NOMO-1 (cell line): ENCODE measurements at regions not wholly inside any gene's neighbourhood (a gene's known extent, or its start where the extent isn't known, plus 50 kb on each side); places are given as distances from the start of the nearest gene placed in this dataset.
A peak's percentile ranks its signal among the peaks of the same experiment; 100 is the strongest.

Experiments
- DNase-seq, 2 experiments: peaks; one replicate each; lab custom pipeline; 2025; ENCODE audit not compliant: unreplicated experiment in 2 of 2; lab: John Stamatoyannopoulos, UW

DNA sequence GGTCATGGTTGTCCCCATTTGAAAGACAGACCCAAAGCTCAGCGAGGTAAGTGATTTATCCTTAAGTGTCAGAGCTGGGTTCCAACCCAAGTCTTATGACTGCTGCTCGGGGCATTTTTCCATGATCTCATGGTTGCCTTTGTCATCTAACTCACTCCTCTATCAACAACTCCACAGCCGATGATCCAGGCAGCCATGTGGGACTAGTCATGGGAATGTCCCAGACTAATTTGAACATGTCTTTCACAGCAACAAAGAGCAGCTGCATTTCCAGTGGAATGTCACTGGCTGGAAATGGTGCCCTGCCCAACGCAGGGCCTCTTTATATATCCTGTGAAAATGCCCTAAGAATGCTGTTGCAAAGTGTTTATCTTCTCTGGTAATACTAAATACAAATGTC is 284.8 kb upstream of the PPARGC1A start:
- DNase-seq: no peak

DNA sequence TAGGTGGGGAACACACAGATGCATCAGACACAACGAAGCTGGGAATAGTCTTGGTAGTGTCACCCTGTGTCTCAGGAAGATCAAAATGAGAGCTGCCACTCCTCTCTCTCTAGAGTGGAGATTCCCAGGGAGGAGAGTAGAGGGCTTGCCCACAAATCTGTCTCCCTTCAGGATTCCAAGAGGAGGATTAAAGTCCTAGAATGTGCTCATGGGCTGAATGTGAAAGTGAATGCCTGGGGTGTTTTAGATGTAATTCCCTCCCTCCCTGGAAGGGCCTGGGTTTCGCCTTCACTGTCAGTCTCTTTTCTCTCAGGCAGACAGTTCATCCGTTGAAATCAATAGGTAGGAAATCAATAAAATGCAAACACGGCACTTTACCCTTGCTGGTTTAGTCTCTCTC is 282.6 kb upstream of the PPARGC1A start:
- no peak for DNase-seq

DNA sequence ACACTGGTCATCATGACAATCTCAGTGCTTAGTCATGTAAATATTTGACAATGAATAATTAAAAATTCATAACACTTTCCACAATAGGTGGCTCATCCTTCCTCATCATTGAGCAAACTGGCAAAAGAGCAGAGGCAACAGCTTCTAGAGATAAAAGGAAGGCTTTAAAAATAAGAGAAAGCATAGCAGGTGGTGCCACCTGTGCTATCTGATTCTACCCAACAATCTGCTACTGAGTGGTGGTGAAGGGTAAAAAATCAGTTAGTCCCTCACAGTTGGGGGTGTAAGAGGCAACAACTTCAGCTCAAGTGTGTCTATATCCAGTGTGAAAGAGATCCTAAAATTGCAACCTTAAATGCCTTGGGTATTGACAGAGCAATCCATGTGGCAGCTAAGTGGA is 280.1 kb upstream of the PPARGC1A start:
- no peak for DNase-seq

- no peak for DNase-seq
Observed at GRCh38 chr4:24168658-24169057, 278.8 kb upstream of the PPARGC1A start.

GRCh38 chr4:24166501-24166900 is 276.7 kb upstream of the PPARGC1A start:
- no peak for DNase-seq

DNA sequence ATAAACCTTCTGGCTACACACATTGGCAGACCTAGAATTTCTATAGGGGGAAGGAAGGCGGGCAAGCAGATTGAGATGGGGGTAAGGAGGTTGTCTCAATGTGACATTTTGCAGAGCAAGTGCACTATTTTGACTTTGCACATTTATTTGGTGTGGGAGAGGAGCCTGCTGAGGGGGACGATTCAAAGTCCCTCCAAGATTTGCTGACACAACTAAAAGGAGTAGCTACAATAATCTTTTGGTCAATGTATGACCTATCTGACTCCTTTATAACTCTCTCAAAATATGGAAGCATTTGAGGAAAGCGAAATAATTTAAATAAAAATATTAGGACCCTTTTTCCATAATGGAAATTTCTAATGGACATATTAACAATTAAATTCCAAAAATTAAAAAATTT is 274.9 kb upstream of the PPARGC1A start:
- DNase-seq: no peak

DNA sequence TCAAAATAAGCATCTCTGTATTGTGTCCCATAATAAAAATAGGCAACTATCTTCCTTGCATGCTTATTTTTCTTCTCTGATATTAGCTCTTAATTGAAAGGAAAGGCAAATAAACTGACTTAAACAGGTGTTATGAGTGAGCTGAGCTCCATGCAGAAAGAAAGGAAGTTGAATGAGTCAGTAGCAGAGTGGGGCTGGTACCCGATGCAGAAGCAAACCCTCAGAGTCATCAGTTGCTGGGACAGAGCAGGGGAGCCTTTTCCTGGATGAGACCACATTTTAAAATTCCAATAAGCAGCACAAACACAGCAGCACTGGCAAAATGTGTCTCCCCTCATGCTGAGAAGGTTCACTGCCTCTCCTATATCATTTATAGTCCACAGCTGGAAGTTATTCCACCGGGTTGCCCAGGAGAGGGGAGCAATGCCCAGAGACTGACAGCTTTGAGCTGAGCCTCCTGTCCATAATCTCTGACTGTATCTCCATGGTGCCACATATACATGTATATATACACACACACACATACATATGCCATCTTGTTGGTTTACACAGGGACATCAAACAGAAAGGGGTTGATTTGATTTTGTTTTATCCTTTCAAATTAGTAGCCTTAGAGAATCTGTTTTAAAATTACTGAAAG is 274.3 kb upstream of the PPARGC1A start:
- DNase-seq: no peak

- DNase-seq: no peak
Observed at GRCh38 chr4:24163314-24163713, 273.5 kb upstream of the PPARGC1A start.

DNA sequence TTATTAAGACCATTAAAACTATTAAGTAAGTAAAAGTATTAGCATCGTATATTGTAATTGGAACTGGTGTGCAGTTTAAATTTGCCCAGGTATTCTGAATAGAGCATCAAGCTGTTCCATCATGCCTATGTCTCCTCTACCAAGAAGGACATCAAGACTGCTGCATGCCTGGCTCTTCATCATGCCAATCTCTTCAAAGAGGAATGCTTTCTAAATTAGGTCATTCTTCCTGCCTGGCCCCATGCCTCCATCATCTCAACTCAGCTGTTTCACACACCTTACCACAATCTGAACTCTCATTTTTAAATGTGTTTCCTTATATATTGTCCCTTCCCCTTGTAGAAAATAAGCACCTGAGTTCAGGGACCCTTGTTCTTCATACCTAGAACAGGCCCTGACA is 270.5 kb upstream of the PPARGC1A start:
- no peak for DNase-seq

GRCh38 chr4:24158031-24158430 is 268.2 kb upstream of the PPARGC1A start:
- DNase-seq: no peak

DNA sequence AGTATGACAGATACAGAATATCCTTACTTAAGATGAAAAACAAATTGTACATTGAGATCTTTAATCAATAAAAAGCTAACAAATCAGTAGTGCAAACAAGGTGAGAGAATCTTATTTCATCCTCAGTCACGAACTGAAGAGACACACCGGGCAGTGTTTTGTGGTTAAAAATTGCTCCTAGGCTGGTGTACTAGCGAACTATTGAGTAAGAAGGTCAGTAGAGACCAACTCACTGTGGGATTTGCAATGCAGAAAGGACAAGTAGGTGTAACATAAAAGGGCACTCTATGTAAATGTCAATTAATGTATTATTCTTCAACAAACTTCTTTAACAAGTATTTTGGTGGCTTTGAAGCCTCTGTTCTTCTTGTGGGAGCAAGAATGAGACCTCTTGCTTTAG is 260.2 kb upstream of the PPARGC1A start:
- no peak for DNase-seq

GRCh38 chr4:24146127-24146526 is 256.3 kb upstream of the PPARGC1A start:
- DNase-seq: no peak

DNA sequence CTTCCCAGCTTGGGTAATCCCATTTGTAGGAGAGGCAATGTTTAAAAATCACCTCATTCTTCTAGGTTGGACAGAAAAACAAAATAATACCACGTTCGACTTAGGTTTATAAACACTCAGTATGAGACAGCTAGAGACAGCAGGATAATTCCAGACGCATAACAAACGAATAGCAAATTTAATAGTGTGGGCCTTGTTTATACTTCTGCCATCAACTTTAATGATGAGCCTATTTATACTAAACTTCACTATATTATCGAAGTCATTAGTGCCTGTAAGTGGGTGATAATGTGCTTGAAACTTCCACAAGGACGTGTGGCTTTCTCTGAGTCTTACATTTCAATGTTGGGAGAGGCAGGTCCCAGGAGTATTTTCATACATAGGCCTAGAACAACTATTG is 255.7 kb upstream of the PPARGC1A start:
- no peak for DNase-seq

- no peak for DNase-seq
Observed at GRCh38 chr4:24144381-24144780, 254.5 kb upstream of the PPARGC1A start.

DNA sequence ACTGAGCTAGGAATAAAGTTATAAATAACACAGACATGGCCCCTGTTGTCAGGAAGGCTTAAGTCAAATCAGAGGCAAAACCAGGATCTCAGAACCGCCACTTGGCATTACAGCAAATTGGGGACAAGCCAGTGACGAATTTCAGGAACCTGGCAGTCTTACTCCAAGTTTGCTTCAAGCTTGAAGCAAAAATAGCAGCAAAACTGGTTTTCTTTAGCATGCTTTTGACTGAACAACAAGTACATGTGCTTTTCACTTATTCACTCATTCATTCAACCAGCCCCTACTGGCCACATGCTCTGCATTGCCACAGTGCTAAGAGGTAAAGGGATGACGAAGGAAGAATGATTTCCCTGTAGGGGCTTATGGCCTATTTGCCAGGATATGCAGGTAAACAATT is 253.9 kb upstream of the PPARGC1A start:
- DNase-seq: no peak

- no peak for DNase-seq
Observed at GRCh38 chr4:24141836-24142235, 252.0 kb upstream of the PPARGC1A start.

DNA sequence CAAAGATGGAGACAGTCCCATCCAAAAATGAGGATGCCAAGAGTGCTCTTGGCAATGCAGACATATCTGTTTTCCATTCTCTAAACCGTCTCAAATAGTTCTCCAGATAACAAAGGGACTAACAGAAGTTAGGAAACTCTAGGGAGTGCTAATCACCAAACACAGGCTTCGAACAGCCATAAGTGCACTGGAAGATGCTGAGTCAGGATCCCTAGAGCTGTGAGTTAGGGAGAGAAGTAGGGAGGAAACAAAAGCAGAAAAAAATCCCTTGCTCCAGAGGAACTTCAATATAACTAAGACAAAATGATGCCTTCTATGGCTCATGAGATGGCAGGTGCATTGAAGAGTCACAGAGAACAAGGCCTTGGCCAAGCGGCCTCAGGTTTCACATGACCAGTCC is 251.0 kb upstream of the PPARGC1A start:
- DNase-seq: no peak

GRCh38 chr4:24137671-24138601 is 248.1 kb upstream of the PPARGC1A start:
- DNase-seq: no peak

GRCh38 chr4:24131954-24132673 is 242.3 kb upstream of the PPARGC1A start:
- no peak for DNase-seq

DNA sequence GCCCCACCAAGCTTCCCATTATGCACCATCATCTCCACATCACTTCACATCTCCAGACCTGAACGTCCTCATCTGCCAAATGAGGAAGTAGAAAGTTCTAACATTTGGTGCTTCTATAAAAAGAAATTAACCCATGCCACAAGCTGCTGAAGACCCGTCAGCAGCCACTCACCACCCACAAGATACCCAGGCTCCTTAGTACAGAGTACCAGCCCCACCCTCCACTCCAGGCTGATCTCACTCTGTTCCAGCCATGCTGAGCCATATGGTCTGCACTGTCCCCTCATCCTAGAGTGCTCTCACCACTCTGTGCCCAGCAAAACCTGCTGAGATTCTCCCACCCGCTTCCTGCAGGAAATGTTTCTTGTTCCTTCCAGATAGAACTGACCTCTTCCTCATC is 240.8 kb upstream of the PPARGC1A start:
- DNase-seq: peak; percentile 36 to 61

DNA sequence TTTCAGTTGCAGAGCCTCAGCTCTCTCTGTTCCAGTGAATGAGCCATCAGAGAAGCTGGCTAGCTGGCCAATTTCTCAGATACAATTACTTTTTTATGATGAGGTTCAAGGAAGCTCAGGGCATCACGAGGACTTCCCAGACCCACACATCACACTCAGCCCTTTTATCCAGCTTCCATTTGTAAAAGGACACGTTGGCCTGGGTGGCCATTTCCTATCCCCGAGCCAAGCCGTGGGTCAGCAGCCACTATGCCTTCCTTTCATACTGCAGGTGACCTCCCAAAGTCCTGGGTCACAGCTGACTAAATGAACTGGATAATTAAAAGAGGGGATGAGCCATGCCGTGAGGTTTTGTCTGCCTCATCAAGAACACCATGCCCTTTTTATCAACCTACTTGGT is 236.9 kb upstream of the PPARGC1A start:
- no peak for DNase-seq
